ENCODE measurements at regions not wholly inside any gene's neighbourhood (a gene's known extent, or its start where the extent isn't known, plus 50 kb on each side); places are given as distances from the start of the nearest gene placed in this dataset.

DNA sequence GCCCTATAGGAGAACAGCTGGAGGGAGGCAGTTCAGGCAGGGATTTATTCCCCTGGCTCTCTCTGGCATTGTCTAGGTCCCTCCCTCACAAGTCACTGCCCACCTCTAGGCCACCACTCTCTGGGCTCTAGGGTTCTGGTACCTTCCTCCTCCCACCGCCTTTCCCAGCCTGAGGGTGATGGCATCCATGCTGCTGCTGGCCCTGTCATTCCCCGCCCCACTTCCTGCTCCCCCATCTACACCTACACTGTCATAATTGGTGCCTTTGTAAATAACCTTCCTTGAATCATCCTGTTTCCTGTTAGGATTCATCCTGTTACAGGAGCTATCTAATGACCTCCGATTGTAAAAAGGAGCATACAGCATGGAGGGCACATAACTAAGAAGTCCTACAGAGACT lies 303.3 kb upstream of the COBL start:
- TF ChIP-seq, protein P1, sequence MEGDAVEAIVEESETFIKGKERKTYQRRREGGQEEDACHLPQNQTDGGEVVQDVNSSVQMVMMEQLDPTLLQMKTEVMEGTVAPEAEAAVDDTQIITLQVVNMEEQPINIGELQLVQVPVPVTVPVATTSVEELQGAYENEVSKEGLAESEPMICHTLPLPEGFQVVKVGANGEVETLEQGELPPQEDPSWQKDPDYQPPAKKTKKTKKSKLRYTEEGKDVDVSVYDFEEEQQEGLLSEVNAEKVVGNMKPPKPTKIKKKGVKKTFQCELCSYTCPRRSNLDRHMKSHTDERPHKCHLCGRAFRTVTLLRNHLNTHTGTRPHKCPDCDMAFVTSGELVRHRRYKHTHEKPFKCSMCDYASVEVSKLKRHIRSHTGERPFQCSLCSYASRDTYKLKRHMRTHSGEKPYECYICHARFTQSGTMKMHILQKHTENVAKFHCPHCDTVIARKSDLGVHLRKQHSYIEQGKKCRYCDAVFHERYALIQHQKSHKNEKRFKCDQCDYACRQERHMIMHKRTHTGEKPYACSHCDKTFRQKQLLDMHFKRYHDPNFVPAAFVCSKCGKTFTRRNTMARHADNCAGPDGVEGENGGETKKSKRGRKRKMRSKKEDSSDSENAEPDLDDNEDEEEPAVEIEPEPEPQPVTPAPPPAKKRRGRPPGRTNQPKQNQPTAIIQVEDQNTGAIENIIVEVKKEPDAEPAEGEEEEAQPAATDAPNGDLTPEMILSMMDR (IDR thresholded peaks at IDR 0.05), result no peak
- no peak for TF ChIP-seq POLR2AphosphoS5 (IDR thresholded peaks at IDR 0.05)

All from breast epithelium (tissue), 3 donors.